GM18520 (cell line): ENCODE measurements at regions not wholly inside any gene's neighbourhood (a gene's known extent, or its start where the extent isn't known, plus 50 kb on each side); places are given as distances from the start of the nearest gene placed in this dataset.

Experiments used
- ATAC-seq: cut with Tn5 transposase; IDR thresholded peaks from one replicate; pipeline ENCODE4 v1.9.1; 2021; ENCODE audit not compliant: unreplicated experiment

DNA sequence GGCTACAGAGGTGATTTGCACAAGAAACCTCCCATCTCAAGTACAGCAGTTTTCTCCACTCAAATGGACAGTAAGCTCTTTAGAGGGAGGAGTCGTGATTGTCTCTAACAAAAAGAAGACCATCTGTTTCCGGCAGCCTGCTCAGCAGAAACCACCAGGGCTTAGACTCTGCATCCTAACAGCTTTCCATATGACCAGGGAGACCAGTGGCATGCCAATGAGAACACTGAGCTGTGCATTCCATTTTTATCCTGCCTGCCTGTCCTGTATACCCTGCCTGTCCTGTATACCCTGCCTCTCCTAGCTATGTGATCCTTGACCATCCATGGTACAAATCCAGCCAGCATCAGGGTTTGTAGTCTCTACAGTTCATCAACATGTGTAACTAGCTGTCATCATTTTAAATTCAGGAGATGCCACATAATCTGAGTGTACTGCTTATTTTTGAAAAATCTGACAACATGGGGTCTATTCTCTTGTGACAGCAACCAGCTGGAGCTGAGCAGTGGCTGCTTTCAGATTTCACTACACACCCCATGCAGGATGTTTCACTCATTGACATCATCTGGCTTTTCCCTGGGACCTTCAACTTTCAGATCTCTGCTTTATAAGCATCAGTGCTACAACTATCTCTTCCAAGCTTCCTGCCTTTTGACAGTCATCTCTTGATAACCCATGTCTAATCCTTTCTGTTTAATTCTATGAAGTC lies 50.5 kb upstream of the POU2AF2 start:
- no peak for ATAC-seq

DNA sequence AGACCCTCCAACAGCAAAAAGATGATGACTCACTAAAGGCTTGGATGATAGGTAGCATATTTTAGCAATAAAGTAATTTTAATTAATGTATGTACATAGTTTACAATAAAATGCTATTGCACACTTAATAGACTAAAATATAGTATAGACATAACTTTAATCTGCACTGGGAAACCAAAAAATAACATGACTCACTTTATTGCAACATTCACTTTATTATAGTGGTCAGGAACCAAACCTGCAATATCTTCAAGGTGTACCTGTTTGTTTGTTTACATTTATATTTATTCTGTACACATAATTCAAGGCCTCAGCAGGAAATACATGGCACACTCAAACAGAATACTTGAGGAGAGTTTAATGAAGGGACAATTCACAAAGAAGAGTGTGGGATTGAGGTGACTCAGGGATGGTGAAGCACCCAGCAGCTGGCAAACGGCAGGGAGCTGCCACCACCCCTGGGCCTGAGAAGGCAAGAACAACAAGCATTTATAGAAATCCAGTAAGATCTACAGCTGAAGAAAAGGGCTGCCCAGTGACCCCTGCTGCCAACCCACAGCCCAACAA lies 51.5 kb upstream of the POU2AF2 start:
- no peak for ATAC-seq

DNA sequence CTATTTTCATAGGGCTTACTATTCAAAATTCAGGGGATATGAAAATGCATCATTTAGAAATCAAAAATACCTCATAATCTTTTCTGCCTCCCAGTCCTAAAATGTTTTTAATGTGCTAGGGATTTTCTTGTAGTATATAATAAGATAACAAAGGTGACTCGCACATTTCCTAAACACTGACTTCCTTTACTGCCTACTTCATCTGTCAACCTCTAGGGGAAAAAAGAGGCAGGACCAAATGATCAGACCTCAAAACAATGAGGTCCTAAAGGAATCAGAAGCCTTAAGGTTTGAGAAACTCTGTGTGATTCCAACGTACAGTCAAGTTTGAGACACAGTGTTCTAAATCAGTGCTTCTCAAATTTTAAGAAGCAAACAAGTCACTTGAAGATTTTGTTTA lies 56.1 kb upstream of the POU2AF2 start:
- ATAC-seq, result no peak

DNA sequence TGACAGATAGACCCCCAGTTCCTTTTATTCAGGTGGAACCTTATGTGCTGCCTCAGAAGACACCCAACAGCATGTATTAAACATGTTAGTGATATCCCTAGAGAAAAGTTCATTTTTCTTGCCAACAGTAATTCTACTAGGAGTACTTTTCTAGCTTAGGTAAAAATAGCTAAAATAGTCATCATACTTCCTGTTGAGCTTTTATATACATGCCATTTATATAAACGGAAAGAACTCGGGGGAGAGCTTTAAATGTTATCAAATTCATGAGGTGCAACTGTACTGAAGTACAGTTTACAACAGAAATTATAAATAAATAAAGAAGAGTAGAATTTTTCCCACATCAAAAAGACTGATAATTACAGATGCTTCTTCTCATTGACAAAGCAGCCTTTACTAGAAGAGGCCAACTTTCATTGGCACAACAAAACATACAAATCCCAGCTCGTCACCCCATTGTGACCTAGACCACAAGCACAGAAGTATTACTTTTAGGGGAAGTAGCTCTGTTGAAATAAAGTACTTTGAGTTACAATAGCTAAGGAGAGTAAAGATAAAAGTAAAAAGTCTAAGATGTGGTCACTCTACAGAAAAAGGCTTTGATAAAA lies 59.1 kb upstream of the POU2AF2 start:
- no peak for ATAC-seq

DNA sequence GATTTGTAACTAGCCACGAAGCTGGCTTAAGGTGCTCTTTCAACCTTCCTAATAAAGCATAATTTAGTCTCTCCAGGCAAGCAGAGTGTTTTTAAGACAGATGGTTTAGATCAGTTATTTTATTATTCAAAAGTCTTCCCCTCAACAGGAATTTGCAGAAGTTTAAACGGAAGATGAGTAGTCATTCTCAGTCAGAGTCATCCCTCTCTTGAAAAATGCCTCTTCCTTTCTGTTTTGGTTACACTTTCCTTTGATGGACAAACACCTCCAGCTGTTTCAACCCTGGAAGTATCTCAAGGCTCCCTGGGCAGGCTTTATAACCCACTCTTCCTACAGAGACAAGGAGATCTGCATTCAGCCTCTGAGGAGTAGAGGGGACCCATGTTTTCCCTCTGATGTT lies 60.3 kb upstream of the POU2AF2 start:
- ATAC-seq, result no peak

DNA sequence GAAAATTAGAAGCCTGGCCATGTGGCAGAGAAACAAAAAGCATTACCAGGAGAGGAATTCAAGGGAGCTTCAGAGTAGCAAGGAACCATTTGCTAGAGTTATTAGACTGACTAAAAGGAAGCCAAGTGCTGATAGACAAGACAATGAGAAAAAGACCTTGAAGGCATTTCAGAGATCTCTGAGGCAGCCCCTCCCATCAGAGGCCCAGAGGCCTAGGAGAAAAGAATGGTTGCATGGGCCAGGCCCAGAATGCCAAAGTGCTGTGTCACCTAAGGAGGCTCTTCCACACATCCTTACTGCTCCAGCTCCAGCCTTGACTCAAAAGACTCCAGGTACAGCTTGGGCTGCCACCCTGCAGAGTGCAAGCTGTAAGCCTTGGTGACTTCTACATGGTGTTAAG lies 61.8 kb upstream of the POU2AF2 start:
- no peak for ATAC-seq

DNA sequence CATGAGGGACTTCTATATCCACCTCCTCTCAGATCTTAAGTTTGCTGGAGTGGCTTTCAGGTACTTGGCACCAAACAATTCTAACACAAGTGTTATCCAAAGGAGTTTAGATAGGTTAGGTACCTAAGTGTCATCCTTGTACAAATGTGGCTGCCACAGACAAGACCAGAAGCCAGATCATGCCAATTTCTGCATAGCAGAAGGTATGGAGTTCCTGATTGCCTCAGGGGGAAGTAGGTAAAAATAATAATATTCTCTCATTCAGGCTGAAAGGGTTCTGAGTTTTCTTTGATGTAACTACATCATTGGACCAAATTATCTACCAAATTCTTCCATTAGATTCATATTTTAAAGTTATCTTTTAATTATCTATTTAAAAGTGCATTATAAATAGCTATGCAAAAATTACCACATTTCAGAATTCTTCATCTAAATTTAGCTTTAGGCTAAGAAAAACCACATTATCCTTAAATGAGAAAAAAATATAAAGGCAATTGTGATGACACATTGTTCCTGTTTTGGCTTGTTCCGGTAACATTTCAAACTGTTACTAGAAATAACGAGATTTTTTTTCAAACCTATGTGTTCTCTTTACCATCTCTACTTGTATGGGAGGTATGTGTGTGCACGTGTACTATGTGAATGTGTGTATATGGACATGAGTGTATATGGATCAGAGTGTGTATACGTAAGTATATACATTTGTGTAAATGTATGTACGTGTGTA lies 66.2 kb upstream of the POU2AF2 start:
- no peak for ATAC-seq

DNA sequence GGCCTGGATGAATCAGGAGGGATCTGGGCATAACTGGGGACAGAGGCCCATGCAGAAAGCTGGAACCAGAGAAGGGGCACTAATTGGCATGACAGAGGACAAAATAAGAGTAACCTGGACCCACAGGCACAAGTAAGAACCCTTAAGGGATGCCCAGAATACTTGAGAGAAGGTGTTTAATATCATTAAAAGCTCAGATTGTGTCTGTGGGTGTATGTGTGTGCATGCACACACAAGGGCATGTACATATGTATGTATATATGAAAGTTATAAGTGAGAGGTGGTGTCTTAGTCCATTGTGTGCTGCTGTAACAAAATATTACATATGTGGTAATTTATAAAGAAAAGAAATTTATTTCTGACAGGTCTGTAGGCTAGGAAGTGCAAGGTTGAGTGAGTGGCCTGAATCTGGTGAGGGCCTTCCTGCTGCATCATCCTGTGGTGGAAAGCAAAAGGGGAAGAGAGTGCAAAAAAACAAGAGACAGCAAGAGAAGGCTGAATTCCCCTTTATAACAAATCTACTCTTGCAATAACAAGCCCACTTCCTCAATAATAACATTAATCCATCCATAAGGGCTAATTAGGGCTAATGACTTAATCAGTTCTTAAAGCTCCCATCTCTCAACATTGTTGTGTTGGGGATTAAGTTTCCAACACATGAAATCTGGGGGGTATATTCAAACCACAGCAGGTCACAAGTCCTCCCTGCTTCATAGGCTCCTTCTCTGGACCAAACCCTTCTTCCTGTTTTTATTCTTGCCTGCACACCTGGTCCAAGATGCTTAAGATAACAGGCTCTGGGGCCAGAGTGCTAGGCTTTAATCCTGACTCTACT lies 68.3 kb upstream of the POU2AF2 start:
- ATAC-seq, result no peak

DNA sequence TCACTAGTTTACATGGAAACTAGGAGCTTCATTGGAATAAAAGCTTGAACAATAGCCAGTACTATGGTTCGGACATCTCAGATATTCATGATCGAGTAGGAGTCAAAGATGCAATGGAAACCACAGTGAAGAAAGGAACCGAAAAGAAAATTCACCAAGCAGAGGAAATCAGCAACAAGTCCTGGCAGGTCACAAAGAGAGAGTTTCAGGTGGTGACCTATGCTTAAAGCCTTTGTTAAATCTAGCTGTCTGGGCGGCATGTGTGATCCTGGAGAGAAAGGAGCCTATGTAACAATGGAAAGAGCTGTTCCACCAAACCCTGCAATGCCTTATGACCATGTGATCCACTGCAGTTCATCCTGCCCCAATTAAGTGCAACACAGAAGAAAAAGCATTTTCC lies 68.9 kb upstream of the POU2AF2 start:
- peak; percentile 46 for ATAC-seq

DNA sequence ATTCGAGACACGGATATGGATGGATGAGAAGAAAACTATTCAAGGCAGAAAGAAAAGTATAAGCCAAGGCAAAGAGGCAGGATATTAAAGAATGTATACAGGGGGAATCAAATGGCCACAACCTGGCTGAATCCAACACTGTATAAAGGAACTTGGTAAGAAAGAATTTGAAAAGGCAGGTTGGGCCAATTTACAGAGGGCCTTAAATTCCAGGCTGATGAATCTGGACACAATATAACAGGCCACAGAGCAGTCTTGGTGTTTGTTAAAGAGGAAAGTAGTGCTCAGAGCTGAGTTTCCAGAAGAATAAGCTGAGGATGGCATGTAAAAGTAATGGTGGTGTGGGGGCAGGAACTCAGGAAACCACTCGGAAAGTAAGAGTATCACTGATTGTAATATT lies 72.3 kb upstream of the POU2AF2 start:
- ATAC-seq, result no peak

DNA sequence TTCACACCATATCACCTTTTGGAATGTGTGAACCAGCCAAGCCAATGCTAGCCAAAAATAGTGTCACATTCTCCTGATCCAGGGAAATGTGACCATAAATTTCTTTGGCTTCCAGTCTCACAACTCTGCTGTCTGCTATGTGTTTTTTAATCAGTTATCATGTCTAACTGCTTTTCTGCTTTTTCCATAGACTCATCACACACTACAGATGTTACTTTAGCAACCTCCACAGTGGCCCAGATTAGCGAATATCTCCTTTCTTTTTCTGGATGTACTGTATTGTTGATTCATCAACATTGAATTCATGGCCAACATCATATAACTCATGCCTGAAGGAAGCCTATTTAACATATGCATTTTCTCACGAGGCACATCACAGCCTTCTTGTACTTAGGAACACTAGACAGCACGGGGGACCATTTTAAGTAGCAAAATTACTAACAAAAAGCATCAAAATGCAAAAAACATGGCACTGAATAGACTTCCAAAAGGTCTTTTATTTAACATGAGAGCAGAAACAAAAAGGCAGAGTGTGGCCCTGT lies 73.1 kb upstream of the POU2AF2 start:
- ATAC-seq, result no peak

DNA sequence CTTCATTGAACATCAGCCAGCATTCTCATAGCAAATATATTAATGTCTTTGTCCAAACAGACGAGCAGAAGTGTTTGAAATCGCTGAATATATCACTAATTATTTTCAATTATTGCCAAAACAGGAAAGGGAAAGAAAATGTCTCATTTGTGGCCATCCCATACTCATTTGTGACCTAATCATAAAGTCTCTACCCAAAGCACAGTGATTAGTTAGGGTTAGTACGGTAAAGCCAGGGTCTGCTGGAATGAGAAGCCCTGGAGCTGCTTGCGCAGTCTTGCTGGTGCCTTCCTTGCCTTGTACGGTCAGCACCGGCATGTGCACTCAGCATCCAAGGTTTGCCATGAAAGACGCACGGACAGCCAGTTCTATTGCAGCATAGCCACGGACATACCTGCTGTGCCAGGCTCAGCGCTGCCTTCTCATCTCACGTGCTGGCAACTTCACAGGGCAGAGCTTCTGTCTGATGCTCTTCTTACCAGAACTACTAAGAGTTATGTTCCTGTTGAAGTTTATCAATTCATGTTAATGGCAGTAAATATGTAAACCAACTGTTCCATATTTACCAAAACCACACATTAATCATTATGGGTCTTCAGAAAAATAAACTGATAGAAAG lies 74.7 kb upstream of the POU2AF2 start:
- ATAC-seq, result no peak

DNA sequence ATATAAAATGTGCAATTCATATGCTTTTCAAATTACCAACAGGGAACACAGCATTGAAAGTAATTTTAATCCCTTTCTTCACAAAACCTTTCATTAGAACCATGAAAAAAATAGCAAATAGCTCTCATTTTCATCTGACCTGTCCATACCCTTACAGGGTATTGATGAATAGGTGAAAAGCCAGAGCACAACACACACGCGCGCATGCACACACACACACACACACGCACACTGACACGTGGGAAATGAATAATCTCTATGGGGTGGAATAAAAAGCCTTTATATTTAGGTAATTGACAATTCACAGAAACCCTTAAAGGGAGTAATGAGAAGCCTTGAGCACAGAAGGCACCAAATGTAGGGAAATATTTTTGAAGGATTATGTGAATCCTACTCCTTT lies 76.2 kb upstream of the POU2AF2 start:
- no peak for ATAC-seq

DNA sequence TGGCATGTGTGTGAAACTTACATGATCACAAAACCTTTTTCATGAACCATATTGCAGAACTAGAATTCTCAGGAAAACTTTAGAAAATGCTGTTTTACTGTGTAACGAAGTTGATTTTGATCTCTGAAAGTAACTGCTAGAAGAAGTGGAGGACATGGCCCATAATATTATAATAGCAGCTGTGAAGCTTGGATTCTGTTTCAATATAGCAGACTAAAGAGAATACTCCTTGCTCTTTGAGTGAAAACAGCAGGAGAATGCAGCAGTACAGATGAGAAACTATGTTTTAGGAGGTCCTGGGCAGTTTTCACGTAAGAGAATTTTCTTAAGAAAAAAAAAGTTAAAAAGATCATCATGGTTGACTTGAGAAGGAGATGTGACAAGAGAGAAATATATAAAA lies 76.7 kb upstream of the POU2AF2 start:
- ATAC-seq, result no peak

DNA sequence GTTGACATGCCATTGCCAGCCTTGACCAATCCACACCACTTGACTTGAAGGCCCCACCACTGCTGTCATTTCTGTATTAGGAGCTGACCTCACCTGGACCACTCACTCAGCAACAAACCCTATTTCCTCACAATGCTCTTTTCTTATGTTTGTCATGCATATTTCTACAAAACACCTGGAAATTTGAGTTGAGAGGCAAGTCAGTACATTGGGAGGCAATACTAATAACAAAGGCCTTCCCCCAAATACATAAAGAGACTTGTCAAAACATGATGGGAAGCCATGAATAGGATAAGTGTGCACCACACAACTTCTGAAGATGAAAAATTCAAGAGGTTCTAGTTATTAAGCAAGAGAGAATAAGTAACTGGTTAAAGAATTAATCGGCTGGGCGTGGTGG lies 77.9 kb upstream of the POU2AF2 start:
- no peak for ATAC-seq

DNA sequence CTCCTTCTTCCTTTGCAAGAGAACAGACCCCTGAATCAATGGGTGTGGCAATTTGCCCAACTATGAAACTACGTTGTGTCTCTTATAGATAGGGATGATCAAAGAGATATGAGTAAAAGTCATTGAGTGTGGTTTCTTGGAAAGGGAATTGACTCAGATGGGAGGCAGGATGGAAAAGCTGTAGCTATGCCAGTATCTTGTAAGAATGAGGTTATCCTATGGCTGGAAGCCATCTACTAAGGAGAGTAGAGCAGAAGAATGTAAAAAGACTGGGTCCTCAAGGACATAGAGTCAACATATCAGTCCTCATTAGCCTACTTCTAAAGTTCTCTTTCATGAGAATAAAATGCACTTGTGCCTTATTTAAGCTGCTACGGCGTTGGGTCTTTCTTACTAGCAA lies 78.9 kb upstream of the POU2AF2 start:
- ATAC-seq, result no peak

DNA sequence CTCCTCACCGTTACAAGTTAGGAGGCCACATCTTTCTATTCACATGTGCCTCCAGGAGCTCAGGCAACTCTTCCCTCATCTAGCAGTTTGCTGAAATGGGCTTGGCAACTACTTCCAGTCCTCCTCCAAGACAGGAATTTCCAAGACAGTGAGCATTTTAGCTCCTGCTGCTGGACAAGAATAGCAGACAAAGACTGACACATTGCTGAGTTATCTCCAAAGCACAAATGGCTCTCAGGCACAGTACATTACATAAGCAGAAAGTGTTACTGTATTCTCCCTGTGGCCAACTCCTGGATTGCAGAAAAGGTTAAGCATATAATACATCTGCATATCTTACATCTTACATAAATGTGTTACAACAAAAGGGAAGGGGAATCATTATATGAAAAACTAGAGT lies 83.2 kb upstream of the POU2AF2 start:
- ATAC-seq, result no peak

DNA sequence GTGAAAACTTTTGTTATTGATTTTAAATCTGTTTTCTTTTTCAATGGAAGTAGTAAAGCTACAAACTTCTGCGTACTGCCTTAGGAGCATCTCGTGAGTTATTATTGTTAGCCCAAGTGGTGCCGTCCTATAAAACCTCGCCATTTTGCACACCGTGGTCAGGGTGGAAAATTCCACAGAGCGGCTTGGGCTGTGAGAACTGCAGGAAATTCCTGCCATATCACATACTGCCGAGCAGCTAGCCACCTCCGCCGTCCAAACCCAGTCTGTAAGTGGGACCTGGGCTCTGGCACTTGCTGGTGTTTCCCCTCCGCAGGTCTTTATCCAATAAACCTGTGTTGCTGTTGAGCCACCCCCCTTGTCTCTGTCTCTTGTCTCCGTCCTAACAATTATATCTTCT lies 88.0 kb upstream of the POU2AF2 start:
- ATAC-seq, result no peak

DNA sequence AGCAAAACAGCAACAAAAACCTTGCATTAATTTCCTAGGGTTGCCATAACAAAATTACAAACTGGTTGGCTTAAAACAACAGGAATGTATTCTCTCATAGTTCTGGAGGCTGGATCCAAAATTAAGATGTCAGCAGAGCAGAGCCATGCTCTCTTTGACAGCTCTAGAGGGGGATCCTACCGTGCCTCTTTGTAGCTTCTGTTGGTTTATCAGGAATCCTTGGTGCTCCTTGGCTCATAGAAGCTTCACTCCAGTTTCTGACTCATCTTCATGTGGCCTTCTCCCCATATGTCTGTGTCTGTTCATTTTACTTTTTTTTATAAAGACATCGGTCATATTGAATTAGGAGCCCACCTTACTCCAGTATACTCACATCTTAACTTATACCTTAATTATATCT lies 90.5 kb upstream of the POU2AF2 start:
- ATAC-seq, result no peak

DNA sequence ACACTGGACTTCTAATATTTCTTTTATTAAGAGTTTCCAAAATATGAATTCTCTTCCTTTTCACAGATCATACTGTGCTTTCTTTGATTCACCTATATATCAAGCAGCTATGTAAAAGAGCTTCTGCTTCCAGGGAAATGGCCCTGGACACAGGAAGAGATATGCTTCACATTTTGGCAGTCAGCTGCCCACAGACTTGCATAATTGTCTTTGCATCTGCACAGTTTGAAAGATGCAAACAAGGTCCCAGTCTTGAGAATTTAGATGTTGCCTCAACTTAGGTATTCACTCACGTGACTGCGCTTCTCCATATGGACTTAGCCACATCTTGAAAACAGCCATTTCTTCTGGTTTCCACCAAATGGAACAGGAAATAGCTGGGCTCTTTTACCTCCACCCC lies 92.3 kb upstream of the POU2AF2 start:
- no peak for ATAC-seq

DNA sequence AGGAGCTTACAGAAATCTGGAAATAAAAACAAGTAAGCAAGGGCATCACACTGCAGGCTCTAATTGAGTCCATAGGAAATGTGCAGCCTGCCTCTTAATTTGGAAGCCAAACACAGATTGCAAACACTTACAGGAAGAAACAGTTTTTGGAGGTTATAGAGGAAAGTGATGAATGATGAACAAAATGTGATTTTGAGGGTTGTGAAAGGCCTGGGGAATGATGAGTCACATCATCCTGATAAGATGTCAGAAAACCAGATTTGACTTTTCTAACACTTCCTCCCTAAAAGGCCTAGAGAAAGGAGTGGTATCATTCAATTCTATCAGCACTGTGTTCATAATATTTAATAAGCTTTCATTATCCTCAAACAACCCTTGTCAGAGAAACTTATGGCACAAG lies 96.6 kb upstream of the POU2AF2 start:
- no peak for ATAC-seq
